ENCODE measurements at regions not wholly inside any gene's neighbourhood (a gene's known extent, or its start where the extent isn't known, plus 50 kb on each side); places are given as distances from the start of the nearest gene placed in this dataset.
A peak's percentile ranks its signal among the peaks of the same experiment; 100 is the strongest.

GRCh38 chr2:106572541-106573450 lies 85.6 kb downstream of the CD8B2 start:
- Histone ChIP-seq H3K36me3 (no peaks in the 10 kb centered on the region), H3K9me3 (no peaks in the 10 kb centered on the region), H3K27ac (no peak overlapping the region), H3K27me3 (no peaks in the 10 kb centered on the region), H3K4me3 (no peak overlapping the region), H3K4me1 (peaks cover 0 to 22% (median 0%) of the 10 kb centered on the region in 4 donors)
- no peak for TF ChIP-seq POLR2A (IDR thresholded peaks at IDR 0.05)
- TF ChIP-seq EP300 (IDR thresholded peaks at IDR 0.05), result no peak
- peak in 2 of 4 experiments; percentile 33 to 41 for TF ChIP-seq CTCF (IDR thresholded peaks at IDR 0.05)
- TF ChIP-seq POLR2AphosphoS5 (IDR thresholded peaks at IDR 0.05), result no peak
- DNase-seq, result no peak
- intact Hi-C loops (cut with DNase I), result no loop called here
- 70 to 73% methylated on average over 8 of the region's 8 CpGs for WGBS, 2 donors

GRCh38 chr2:106573773-106574172 lies 86.6 kb downstream of the CD8B2 start:
- no peak overlapping the region for H3K4me3 ChIP-seq
- TF ChIP-seq EP300 (IDR thresholded peaks at IDR 0.05) (no peak), POLR2A (IDR thresholded peaks at IDR 0.05) (no peak), POLR2AphosphoS5 (IDR thresholded peaks at IDR 0.05) (no peak), CTCF (IDR thresholded peaks at IDR 0.05) (no peak)
- H3K36me3 ChIP-seq, result no peaks in the 10 kb centered on the region
- no peak for DNase-seq
- intact Hi-C loops (cut with DNase I), result no loop called here
- peaks cover 0 to 12% (median 0%) of the 10 kb centered on the region in 4 donors for H3K4me1 ChIP-seq
- H3K9me3 ChIP-seq, result no peaks in the 10 kb centered on the region
- H3K27me3 ChIP-seq, result no peaks in the 10 kb centered on the region
- no peak overlapping the region for H3K27ac ChIP-seq

GRCh38 chr2:106575955-106576354 lies 88.8 kb downstream of the CD8B2 start:
- peaks cover 0 to 12% (median 0%) of the 10 kb centered on the region in 4 donors for H3K4me1 ChIP-seq
- 59 to 66% methylated on average over 6 of the region's 6 CpGs for WGBS, 2 donors
- TF ChIP-seq POLR2A (IDR thresholded peaks at IDR 0.05) (no peak), POLR2AphosphoS5 (IDR thresholded peaks at IDR 0.05) (no peak), EP300 (IDR thresholded peaks at IDR 0.05) (no peak)
- no peak for DNase-seq
- H3K4me3 ChIP-seq, result no peak overlapping the region
- no peaks in the 10 kb centered on the region for H3K36me3 ChIP-seq
- no peaks in the 10 kb centered on the region for H3K27me3 ChIP-seq
- H3K27ac ChIP-seq, result peak overlapping the region in 1 of 4 donors; percentile 10
- H3K9me3 ChIP-seq, result no peaks in the 10 kb centered on the region
- intact Hi-C loops (cut with DNase I), result loop anchor here (5.0 kb wide), 1 partner anchor 384 kb away; the partner anchor contains the start of gene UXS1

- no peak overlapping the region for H3K4me3 ChIP-seq
- 92 to 94% methylated on average over 5 of the region's 5 CpGs for WGBS, 2 donors
- H3K36me3 ChIP-seq, result no peaks in the 10 kb centered on the region
- H3K27me3 ChIP-seq, result no peaks in the 10 kb centered on the region
- H3K4me1 ChIP-seq, result peaks cover 0 to 17% (median 4%) of the 10 kb centered on the region in 4 donors
- intact Hi-C loops (cut with DNase I), result loop anchor here (5.0 kb wide), 1 partner anchor 385 kb away; the partner anchor contains the start of gene UXS1
- no peaks in the 10 kb centered on the region for H3K9me3 ChIP-seq
- no peak overlapping the region for H3K27ac ChIP-seq
- no peak for DNase-seq
- TF ChIP-seq CTCF (IDR thresholded peaks at IDR 0.05) (no peak), EP300 (IDR thresholded peaks at IDR 0.05) (no peak), POLR2A (IDR thresholded peaks at IDR 0.05) (no peak), POLR2AphosphoS5 (IDR thresholded peaks at IDR 0.05) (no peak)
Measured at GRCh38 chr2:106577255-106577651, 90.1 kb downstream of the CD8B2 start.

- no peak for DNase-seq
- WGBS, 2 donors, result 63 to 78% methylated on average over 9 of the region's 9 CpGs
- intact Hi-C loops (cut with DNase I), result loop anchor here (5.0 kb wide), 2 partner anchors 387 to 477 kb away; partner anchors contain the start of gene UXS1
Measured at GRCh38 chr2:106579750-106580197, 92.6 kb downstream of the CD8B2 start.

More at GRCh38 chr2:106579750-106580197, 92.6 kb downstream of the CD8B2 start:
- H3K27ac ChIP-seq, result no peak overlapping the region
- no peaks in the 10 kb centered on the region for H3K36me3 ChIP-seq
- H3K4me3 ChIP-seq, result no peak overlapping the region
- no peaks in the 10 kb centered on the region for H3K9me3 ChIP-seq
- peaks cover 0 to 13% (median 6%) of the 10 kb centered on the region in 3 donors for H3K27me3 ChIP-seq
- TF ChIP-seq POLR2AphosphoS5 (IDR thresholded peaks at IDR 0.05) (no peak), CTCF (IDR thresholded peaks at IDR 0.05) (no peak), POLR2A (IDR thresholded peaks at IDR 0.05) (no peak), EP300 (IDR thresholded peaks at IDR 0.05) (no peak)
- H3K4me1 ChIP-seq, result peaks cover 0 to 17% (median 4%) of the 10 kb centered on the region in 4 donors
